ENCODE measurements at regions not wholly inside any gene's neighbourhood (a gene's known extent, or its start where the extent isn't known, plus 50 kb on each side); places are given as distances from the start of the nearest gene placed in this dataset.

DNA sequence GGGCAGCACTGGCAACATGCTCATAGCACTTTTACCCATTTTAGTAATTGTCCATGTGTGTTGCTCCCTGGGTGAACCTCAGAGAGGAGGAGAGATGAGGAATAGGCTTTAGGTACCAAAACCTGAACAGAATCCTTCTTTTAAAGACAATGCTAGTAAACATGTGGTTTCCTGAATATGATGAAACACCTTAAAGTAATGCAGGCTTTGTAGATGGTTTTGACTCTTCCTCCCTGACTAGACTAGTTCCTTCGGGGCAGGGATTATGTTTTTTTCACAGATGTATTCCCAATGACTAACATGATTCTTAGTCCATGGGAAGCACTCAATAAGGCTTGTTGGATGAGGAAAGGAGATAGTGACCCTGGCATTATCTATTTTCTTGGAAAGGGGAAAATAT is 367.6 kb upstream of the JAG1 start:
- DNase-seq (ENCODE audit: low read depth in 2 of 2): no peak

- DNase-seq (ENCODE audit: low read depth in 2 of 2): no peak
Measured at GRCh38 chr20:11043001-11043400, 369.2 kb upstream of the JAG1 start.

DNA sequence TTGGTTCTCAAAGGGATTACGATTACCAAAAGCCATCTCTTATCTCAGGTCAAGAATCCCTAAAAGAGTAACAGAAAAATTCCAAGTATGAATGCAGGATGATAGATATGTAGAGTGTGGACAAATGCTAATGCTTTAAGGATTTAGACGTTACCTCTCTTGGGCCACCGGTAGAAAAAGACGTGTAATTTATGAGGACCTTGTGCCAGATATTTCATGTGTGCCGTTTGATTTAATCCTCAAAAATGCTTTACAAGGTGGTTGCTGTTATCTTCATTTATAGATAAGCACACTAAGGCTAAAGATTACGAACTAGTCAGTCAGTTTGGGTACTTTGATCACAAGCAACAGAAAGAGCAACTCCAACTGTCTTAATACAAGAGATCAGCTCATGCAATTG is 370.8 kb upstream of the JAG1 start:
- DNase-seq (ENCODE audit: low read depth in 2 of 2): no peak

GRCh38 chr20:11045412-11046175 is 371.8 kb upstream of the JAG1 start:
- DNase-seq (ENCODE audit: low read depth in 2 of 2): no peak

DNA sequence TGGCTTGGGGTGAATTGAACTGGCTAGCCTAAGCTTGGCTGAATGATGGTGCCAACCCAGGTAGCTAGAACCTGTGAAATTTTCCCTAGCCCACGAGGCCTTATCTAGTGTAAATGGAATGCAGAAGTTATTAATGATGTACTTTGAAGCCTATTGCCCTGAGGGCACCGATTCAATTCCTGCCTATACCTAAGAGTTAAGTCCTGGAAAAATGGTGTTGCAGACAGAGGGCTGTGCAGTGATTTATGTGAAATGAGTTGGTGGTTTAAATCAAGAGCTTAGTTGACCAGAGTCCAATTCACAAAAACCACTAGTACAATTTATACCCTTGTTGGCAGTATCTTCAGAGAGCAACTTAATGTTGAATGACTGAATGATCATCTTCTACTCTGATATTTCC is 373.8 kb upstream of the JAG1 start:
- DNase-seq (ENCODE audit: low read depth in 2 of 2): no peak

GRCh38 chr20:11048739-11049138 is 374.9 kb upstream of the JAG1 start:
- DNase-seq (ENCODE audit: low read depth in 2 of 2): no peak

- DNase-seq (ENCODE audit: low read depth in 2 of 2): no peak
Measured at GRCh38 chr20:11050350-11050749, 376.6 kb upstream of the JAG1 start.

DNA sequence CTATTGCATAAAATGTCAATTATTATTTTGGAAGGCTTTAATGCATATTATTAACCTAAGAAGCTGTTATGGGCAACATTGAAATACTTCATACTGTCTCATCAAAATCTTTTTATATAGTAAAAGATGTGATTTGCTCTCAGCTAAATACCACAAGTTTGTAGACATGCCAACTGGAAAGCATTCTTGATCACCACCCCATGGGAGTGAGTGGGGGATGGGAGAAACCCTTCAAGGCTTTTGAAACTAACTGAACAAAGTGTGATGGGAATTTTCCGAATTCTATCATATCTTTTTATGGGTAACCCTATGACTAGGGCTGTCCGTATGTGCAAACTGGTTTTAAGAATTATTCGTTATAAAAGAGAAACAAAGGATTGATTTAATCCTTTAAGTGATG is 377.3 kb upstream of the JAG1 start:
- no peak for DNase-seq (ENCODE audit: low read depth in 2 of 2)

DNA sequence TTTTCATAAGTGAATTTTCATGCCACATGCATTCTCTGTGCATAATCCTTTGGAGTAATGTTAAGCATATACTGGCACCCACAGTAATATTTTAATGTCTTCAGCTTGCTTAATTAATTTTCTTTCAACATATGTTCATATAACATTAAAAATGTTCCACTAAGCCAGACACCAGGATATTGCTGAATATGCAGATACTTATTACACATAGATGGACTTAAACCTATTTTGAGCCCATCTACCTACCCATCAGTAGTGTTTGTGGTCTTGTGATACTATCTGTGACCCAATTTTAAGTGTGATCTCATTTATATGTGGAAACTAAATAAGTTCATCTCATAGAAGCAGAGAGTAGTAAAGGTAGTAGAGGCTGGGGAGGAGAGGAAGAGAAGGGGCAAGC is 379.5 kb upstream of the JAG1 start:
- DNase-seq (ENCODE audit: low read depth in 2 of 2): no peak

DNA sequence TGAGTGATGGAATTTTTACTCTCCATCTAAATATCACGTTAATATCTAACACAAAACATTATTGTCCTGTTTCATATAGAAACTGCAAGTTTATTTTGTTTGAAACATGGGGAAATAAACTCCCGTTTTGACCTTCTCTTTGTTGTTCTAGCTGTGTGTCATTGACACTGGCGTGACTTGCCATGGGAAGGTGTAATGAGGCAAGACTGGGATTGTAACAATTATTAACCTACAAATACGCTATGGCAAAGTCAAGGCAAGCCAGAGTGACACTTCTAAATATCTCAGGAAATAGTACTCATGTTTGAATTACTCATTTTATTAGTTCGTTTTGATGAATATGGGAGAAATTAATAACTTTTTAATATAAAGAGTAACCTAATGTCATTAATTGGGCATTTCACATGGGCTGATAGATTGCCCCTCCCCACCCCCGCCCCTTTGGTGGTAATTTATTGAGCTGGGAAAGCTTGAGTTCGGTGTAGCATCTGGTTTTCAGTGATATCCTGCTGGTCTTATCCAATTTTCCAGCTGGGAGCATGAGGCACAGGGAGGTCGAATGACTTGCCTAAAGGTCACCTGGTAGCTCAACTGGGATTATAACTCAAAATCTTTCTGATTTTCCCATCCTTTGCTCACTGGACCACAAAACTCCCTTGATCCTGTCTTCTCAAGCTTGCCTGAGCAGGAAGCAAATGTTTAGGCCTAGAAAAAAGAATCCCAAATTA is 380.6 kb upstream of the JAG1 start:
- DNase-seq (ENCODE audit: low read depth in 2 of 2): no peak

DNA sequence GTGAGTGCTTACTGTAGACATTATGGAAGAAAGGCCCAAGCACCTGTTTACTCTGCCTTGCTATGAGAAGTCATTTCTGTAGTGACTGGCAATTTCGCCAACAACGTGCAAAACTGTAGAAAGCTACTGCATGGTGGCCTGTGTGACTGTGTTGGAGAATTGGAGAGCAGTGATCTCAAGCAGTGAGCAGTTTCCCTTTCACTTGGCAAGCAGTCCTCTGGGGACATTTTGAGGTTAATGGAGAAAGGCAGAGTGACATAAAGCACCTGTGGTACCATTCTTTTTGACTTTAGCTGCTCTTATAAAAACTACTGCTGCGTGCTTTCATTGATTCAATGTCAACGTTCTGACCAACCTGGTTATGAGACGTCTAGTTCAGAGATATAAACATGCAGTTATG is 382.6 kb upstream of the JAG1 start:
- no peak for DNase-seq (ENCODE audit: low read depth in 2 of 2)

DNA sequence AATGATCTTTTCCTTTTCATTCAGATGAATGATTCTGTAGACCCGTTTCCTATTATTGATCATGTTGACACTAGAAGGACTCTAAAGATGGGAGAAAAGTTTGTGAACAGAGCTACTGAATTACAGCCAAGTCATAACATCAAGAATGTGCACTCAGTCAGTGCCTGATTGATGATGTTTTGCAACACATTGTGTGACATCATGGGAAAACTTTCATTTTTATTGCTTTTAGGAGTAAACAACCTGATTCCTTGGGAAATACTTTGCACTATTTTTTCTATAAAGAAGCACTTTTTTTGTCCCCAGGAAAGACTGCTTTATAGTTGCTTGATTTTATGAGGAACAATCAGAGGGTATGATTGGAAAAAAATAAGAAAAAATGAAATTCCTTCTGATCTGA is 383.8 kb upstream of the JAG1 start:
- no peak for DNase-seq (ENCODE audit: low read depth in 2 of 2)

DNA sequence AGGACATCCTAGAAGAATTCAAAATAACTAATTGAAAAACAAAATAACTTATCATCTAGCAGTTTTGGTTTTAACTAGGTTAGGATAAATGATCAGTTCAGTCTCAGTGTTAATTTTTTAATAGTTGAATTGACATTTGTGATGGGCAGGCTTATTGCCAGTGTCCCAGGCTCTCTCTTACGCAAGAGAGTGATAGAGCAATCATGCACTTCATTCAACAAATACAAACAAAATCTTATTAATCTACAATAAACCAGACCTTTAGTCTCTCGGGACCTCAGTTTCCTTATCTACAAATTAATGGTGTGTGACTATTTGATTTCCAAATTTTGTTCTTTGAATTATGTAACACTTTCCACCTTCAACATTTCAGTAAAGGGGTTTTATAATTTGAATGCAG is 385.9 kb upstream of the JAG1 start:
- no peak for DNase-seq (ENCODE audit: low read depth in 2 of 2)

GRCh38 chr20:11060423-11061185 is 386.8 kb upstream of the JAG1 start:
- no peak for DNase-seq (ENCODE audit: low read depth in 2 of 2)

- DNase-seq (ENCODE audit: low read depth in 2 of 2): no peak
Measured at GRCh38 chr20:11063444-11063843, 389.6 kb upstream of the JAG1 start.

DNA sequence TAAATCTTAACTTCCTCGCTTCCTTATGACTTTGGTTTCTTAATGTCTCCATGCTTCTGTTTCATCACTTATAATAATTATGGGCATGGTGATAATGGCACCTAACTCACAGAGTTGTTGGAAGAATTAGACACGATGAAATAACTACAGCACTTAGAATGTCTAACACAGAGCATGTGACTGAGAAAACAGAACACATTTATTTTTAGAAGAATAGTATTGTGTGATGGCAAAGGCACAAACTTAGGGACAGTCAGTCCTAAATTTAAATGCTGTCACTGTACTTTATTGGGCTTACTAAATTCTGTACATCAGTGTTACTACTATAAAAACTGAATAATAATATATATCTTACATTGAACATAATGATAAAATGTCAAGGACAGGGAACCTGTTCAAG is 391.1 kb upstream of the JAG1 start:
- no peak for DNase-seq (ENCODE audit: low read depth in 2 of 2)

- DNase-seq (ENCODE audit: low read depth in 2 of 2): no peak
Measured at GRCh38 chr20:11067359-11067758, 393.6 kb upstream of the JAG1 start.

- DNase-seq (ENCODE audit: low read depth in 2 of 2): no peak
Measured at GRCh38 chr20:11072982-11073381, 399.2 kb upstream of the JAG1 start.

- DNase-seq (ENCODE audit: low read depth in 2 of 2): no peak
Measured at GRCh38 chr20:11076434-11077105, 402.8 kb upstream of the JAG1 start.

DNA sequence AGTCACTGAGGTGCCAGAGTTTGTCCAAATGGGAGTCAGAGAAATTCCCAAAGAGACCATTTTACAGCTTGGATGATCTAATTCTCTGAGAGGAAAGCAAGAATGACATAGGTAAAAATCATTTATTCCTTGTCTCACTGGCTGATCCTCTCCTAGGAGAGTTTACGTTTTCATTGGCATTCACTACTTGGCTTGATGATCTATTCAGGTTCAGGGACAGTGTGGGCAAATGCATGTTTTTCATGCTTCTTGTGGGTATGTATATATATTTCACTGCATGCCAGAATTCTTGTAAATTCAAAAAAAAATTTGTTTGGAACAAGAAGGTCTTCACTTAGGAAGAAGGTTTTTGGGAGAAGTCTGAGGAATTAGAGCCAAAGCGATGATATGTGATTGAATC is 403.4 kb upstream of the JAG1 start:
- no peak for DNase-seq (ENCODE audit: low read depth in 2 of 2)

GRCh38 chr20:11080010-11080409 is 406.2 kb upstream of the JAG1 start:
- no peak for DNase-seq (ENCODE audit: low read depth in 2 of 2)

GRCh38 chr20:11080781-11081377 is 407.1 kb upstream of the JAG1 start:
- no peak for DNase-seq (ENCODE audit: low read depth in 2 of 2)
